Ascending aorta (tissue), 2 donors: ENCODE measurements at regions not wholly inside any gene's neighbourhood (a gene's known extent, or its start where the extent isn't known, plus 50 kb on each side); places are given as distances from the start of the nearest gene placed in this dataset.
"Not testable (repeated sequence)": the region's sequence is repeated elsewhere in the genome, so short reads cannot be mapped to it uniquely, and the experiment has no call there.

Experiments
- DNase-seq, 2 donors: peaks; one replicate each; pipeline ENCODE4 v3.0.0-alpha.2; 2019; ENCODE audit warnings: low spot score in 2 of 2
- H3K27ac ChIP-seq, 2 donors: fragments of 200-600 bp; sonication (generic); one replicate each; pipeline ENCODE4 v1.5.1; 2016 to 2017; ENCODE audit warnings: mild to moderate bottlenecking in 1 of 2
- H3K27me3 ChIP-seq: fragments of 200-600 bp; sonication (generic); one replicate; pipeline ENCODE4 v1.5.1; 2017
- H3K36me3 ChIP-seq, 2 donors: fragments of 200-600 bp; sonication (generic); one replicate each; pipeline ENCODE4 v1.5.1; 2016
- H3K4me1 ChIP-seq, 2 donors: fragments of 200-600 bp; sonication (generic); one replicate each; pipeline ENCODE4 v1.5.1; 2016 to 2017; ENCODE audit warnings: mild to moderate bottlenecking in 1 of 2
- H3K4me3 ChIP-seq, 2 donors: fragments of 200-600 bp; sonication (generic); one replicate each; pipeline ENCODE4 v1.5.1; 2016 to 2017; ENCODE audit warnings: mild to moderate bottlenecking in 1 of 2
- H3K9me3 ChIP-seq, 2 donors: fragments of 200-600 bp; sonication (generic); one replicate each; pipeline ENCODE4 v1.5.1; 2016
- intact Hi-C: fragments of 100-400 bp; cut with DNase I; formaldehyde crosslinking; loops from one replicate; pipeline ENCODE4 v1.15.1; 2023
- TF ChIP-seq, protein P1 (sequence below), 3 experiments: fragments of 200-600 bp in 2 of 3; fragments of 450-650 bp in 1 of 3; sonication (generic) in 2 of 3; IDR thresholded peaks; one replicate each; pipeline ENCODE4 v1.5.1; 2016 to 2019; ENCODE audit warnings: antibody characterized with exemption in 3 of 3, mild to moderate bottlenecking in 1 of 3, moderate library complexity in 1 of 3

DNA sequence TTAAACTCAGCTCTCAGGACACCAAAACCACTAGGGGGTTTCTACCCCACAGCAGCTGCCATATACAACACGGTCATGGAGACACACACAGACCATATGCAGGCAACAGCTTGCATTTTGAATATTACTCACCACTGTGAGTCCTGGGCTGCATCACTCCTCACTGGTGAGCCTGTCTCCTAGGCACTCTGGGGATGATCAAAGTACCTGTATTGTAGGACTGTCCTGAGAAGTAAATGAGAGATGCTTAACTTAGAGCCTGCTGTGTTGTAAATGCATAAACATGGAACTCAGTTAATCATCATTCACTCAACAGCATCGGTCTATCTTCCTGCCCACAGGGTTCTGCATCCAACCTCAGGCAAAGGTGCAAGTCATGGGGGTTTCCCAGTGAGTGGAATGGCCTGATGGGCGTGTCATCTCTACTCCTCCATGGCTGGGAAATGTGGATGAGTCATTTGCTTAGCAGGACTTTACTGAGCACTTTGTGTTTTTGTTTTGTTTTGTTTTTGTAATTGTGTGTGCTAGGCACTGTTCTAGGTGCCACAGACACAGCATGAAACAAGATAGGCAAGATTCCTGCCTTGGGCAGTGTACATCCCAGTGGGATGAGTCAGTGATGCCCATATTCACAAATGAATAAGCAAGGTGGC is 1141.2 kb upstream of the TMEM132C start:
- no peak for DNase-seq
- TF ChIP-seq, protein P1, sequence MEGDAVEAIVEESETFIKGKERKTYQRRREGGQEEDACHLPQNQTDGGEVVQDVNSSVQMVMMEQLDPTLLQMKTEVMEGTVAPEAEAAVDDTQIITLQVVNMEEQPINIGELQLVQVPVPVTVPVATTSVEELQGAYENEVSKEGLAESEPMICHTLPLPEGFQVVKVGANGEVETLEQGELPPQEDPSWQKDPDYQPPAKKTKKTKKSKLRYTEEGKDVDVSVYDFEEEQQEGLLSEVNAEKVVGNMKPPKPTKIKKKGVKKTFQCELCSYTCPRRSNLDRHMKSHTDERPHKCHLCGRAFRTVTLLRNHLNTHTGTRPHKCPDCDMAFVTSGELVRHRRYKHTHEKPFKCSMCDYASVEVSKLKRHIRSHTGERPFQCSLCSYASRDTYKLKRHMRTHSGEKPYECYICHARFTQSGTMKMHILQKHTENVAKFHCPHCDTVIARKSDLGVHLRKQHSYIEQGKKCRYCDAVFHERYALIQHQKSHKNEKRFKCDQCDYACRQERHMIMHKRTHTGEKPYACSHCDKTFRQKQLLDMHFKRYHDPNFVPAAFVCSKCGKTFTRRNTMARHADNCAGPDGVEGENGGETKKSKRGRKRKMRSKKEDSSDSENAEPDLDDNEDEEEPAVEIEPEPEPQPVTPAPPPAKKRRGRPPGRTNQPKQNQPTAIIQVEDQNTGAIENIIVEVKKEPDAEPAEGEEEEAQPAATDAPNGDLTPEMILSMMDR (IDR thresholded peaks at IDR 0.05) = no peak
- H3K27me3 ChIP-seq = no peaks in the 10 kb centered on the region
- no peaks in the 10 kb centered on the region for H3K9me3 ChIP-seq
- H3K4me1 ChIP-seq = no peaks in the 10 kb centered on the region
- no peak overlapping the region for H3K27ac ChIP-seq
- intact Hi-C loops = no loop called here
- no peaks in the 10 kb centered on the region for H3K36me3 ChIP-seq
- no peak overlapping the region for H3K4me3 ChIP-seq

DNA sequence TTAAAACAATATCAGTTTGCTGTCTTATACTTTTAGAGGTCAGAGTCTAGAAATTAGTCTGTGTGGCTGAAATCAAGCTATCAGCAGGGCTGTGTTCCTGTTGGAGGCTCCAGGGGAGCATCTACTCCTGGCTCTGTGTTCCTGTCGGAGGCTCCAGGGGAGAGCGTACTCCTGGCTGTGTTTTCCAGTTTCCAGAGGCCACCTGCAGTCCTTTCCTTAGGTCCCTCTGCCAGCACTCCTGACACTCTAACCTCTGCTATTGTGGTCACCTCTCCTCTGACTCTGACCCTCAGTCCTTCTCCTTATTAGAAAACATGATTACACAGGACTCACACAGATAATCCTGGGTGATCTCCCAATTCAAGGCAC is 1140.7 kb upstream of the TMEM132C start:
- no peaks in the 10 kb centered on the region for H3K27me3 ChIP-seq
- H3K4me1 ChIP-seq = no peaks in the 10 kb centered on the region
- no peak overlapping the region for H3K27ac ChIP-seq
- intact Hi-C loops = no loop called here
- no peaks in the 10 kb centered on the region for H3K9me3 ChIP-seq
- TF ChIP-seq, protein P1 (IDR thresholded peaks at IDR 0.05) = no peak
- no peaks in the 10 kb centered on the region for H3K36me3 ChIP-seq
- no peak overlapping the region for H3K4me3 ChIP-seq
- DNase-seq = no peak

DNA sequence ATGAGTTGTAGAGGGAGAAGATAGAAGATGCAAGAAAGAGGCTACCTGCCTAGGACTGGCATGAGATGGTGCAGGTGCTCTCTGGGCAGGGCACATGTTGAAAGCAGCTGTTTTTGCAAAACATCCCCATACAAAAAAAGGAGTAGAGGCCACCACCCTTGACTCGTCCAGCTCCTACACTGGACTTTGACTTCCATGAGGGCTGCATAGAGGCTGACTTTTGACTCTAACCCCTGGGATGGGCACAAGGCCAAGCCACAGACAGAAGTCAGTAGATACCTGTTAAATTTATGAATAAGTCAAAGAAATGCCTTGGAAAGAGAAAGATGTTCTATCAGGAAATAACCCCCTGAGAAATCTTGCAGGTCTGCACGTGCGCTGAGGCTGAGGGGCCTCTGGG is 1139.1 kb upstream of the TMEM132C start:
- Histone ChIP-seq H3K4me1 (no peaks in the 10 kb centered on the region), H3K4me3 (no peak overlapping the region), H3K9me3 (no peaks in the 10 kb centered on the region), H3K27ac (no peak overlapping the region), H3K36me3 (no peaks in the 10 kb centered on the region), H3K27me3 (no peaks in the 10 kb centered on the region)
- DNase-seq = no peak
- intact Hi-C loops = no loop called here
- TF ChIP-seq, protein P1 (IDR thresholded peaks at IDR 0.05) = no peak

DNA sequence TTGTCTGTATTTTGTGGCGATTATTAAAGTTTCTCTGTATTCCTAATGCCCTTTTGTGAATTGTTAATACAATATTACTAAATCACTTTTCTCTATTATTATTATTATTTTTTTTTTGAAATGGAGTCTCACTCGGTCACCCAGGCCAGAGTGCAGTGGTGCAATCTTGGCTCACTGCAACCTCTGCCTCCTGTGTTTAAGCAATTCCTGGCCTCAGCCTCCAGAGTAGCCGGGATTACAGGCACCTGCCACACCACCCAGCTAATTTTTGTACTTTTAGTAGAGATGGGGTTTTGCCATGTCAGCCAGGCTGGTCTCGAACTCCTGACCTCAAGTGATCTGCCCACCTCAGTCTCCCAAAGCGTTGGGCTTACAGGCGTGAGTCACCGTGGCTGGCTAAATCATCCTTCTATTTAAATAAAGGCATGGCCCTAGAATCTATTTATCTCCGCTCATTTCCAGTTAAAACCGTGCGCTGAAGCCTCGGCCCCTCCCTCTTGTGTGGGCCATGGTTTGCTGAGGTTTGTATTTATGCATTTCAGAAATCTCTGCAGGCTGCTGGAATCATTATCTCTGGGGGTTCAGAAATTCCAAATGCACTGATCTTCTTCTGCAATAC is 1136.4 kb upstream of the TMEM132C start:
- Histone ChIP-seq H3K27ac (no peak overlapping the region), H3K36me3 (no peaks in the 10 kb centered on the region), H3K4me1 (no peaks in the 10 kb centered on the region), H3K9me3 (no peaks in the 10 kb centered on the region), H3K27me3 (no peaks in the 10 kb centered on the region), H3K4me3 (no peak overlapping the region)
- intact Hi-C loops = no loop called here
- TF ChIP-seq, protein P1 (IDR thresholded peaks at IDR 0.05) = no peak
- DNase-seq = no peak

DNA sequence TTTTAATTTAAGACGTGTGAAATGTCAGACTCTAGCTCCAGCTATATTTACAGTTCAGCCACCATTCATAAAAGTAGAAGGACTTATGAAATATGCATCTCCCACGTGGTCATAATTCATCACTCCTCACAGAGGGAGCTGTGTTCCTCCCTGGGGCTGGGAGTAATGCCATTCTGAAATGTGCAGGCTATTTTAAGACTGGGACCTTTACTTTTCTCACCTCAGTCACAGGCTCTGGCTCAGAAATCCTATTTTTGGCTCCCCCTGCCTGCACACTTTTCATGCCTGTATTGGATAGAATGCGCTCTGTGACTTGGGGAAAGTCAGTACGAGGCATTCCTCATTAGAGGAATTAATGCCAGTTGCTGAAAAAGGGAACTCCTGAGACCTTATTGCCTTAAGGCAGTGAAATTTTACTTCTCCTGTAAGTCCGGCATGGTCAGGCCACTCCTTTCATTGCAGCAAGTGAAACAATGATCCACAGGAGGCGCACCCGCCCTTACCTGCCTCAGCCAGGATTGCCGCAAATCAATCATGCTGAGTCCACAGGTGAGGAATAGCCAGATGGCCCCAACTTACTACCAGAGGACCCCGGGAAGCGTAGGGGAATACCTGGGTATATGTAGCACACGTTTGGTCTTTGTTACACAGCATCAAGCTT is 1133.2 kb upstream of the TMEM132C start:
- Histone ChIP-seq H3K27ac (no peak overlapping the region), H3K36me3 (no peaks in the 10 kb centered on the region), H3K4me1 (no peaks in the 10 kb centered on the region), H3K27me3 (no peaks in the 10 kb centered on the region), H3K4me3 (no peak overlapping the region), H3K9me3 (no peaks in the 10 kb centered on the region)
- intact Hi-C loops = no loop called here
- TF ChIP-seq, protein P1 (IDR thresholded peaks at IDR 0.05) = no peak
- no peak for DNase-seq

DNA sequence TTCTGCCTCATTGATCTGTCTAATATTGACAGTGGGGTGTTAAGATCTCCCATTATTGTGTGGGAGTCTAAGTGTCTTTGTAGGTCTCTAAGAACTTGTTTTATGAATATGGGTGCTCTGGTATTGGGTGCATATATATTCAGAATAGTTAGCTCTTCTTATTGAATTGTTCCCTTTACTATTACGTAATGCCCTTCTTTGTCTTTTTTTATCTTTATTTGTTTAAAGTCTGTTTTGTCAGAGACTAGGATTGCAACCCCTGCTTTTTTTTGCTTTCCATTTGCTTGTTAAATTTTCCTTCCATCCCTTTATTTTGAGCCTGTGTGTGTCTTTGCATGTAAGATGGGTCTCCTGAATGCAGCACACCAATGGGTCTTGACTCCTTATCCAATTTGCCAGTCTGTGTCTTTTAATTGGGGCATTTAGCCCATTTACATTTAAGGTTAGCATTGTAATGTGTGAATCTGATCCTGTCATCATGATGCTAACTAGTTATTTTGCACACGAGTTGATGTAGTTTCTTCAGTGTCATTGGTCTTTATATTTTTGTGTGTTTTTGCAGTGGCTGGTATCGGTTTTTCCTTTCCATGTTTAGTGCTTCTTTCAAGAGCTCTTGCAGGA is 1126.0 kb upstream of the TMEM132C start:
- H3K36me3 ChIP-seq, H3K27me3 ChIP-seq, DNase-seq, H3K9me3 ChIP-seq, H3K4me1 ChIP-seq, intact Hi-C loops, H3K27ac ChIP-seq, H3K4me3 ChIP-seq: not testable (repeated sequence)
